Esophagus squamous epithelium (tissue), 4 donors: ENCODE measurements at regions not wholly inside any gene's neighbourhood (a gene's known extent, or its start where the extent isn't known, plus 50 kb on each side); places are given as distances from the start of the nearest gene placed in this dataset.

Experiments used
- CTCF ChIP-seq, 6 experiments: fragments of 450-650 bp in 4 of 6; fragments of 200-600 bp in 2 of 6; sonication (generic) in 2 of 6; IDR thresholded peaks; one replicate each; pipeline ENCODE4 v1.5.1; 2016 to 2019; ENCODE audit warnings: antibody characterized with exemption in 6 of 6, mild to moderate bottlenecking in 4 of 6, moderate library complexity in 4 of 6
- POLR2A ChIP-seq, 4 donors: fragments of 450-650 bp; IDR thresholded peaks; one replicate each; pipeline ENCODE4 v1.6.1; 2017; ENCODE audit warnings: antibody characterized with exemption in 4 of 4, mild to moderate bottlenecking in 4 of 4, moderate library complexity in 3 of 4

- TF ChIP-seq CTCF (IDR thresholded peaks at IDR 0.05), result no peak
- no peak for TF ChIP-seq POLR2A (IDR thresholded peaks at IDR 0.05)
Measured at GRCh38 chr4:3372264-3372932, 69.4 kb upstream of the HGFAC start.
